ENCODE measurements at regions not wholly inside any gene's neighbourhood (a gene's known extent, or its start where the extent isn't known, plus 50 kb on each side); places are given as distances from the start of the nearest gene placed in this dataset.

GRCh38 chr7:142592664-142593063 is 156.6 kb upstream of the PRSS1 start (continued):
- no peak for TF ChIP-seq SRF (IDR thresholded peaks at IDR 0.05; ENCODE audit: low read depth)
- TF ChIP-seq TCF7L2 (IDR thresholded peaks at IDR 0.05; ENCODE audit: borderline replicate concordance, extremely low read depth, insufficient read depth, insufficient read length), result no peak
- no peak for TF ChIP-seq POLR2AphosphoS5 (IDR thresholded peaks at IDR 0.05; ENCODE audit: low read depth, low read length)
- TF ChIP-seq CTCF (IDR thresholded peaks at IDR 0.05 in 2 of 3, conservative IDR thresholded peaks at IDR 0.05 in 1 of 3; ENCODE audit: borderline replicate concordance in 1 of 3, insufficient read depth in 1 of 3, low read depth in 2 of 3, low read length in 2 of 3), result no peak

- H3K9ac ChIP-seq (ENCODE audit: low read length), result no peak overlapping the region
- no peaks in the 10 kb centered on the region for H3K79me2 ChIP-seq (ENCODE audit: insufficient read depth, low read length)
- no TSS peak for BruUV-seq (replicated peaks)
- no peaks in the 10 kb centered on the region for H3K36me3 ChIP-seq (ENCODE audit: control insufficient read depth in 1 of 2, insufficient read depth in 2 of 2, low read length in 2 of 2)
- ChIA-PET POLR2A (no interaction called here), CTCF (no interaction called here), RAD21 (ENCODE audit: low non-redundant PET in 1 of 2, low total read pairs in 2 of 2, uncharacterized antibody in 2 of 2, unreplicated experiment in 2 of 2) (no interaction called here)
- no peak for DNase-seq (ENCODE audit: low read depth, low spot score)
- no peaks in the 10 kb centered on the region for H4K20me1 ChIP-seq (ENCODE audit: insufficient read depth)
- H3K9me3 ChIP-seq (ENCODE audit: control insufficient read depth in 1 of 2, insufficient read depth in 1 of 2, low read depth in 1 of 2, low read length in 2 of 2), result no peaks in the 10 kb centered on the region
- no peak for ATAC-seq
- no peak overlapping the region for H3K4me2 ChIP-seq (ENCODE audit: low read length)
- no peak overlapping the region for H3K27ac ChIP-seq (ENCODE audit: low read depth, low read length)
- H3K9me2 ChIP-seq (ENCODE audit: insufficient read depth), result no peaks in the 10 kb centered on the region
- no peak overlapping the region for H3K4me3 ChIP-seq (replicated peaks in 1 of 2; ENCODE audit: low read depth in 1 of 2, low read length in 2 of 2)
- no peak overlapping the region for H2AFZ ChIP-seq (ENCODE audit: low read depth, low read length, poor library complexity, severe bottlenecking)
- peaks cover 0 to 7% of the 10 kb centered on the region in 2 experiments; a peak in 1 of 4 replicates for H3K4me1 ChIP-seq (ENCODE audit: control insufficient read depth in 1 of 2, insufficient read depth in 2 of 2, low read length in 2 of 2)
- H3K27me3 ChIP-seq (ENCODE audit: insufficient read depth, low read length), result no peaks in the 10 kb centered on the region
- intact Hi-C loops (cut with micrococcal nuclease), result no loop called here
- TF ChIP-seq TCF7L2 (IDR thresholded peaks at IDR 0.05; ENCODE audit: borderline replicate concordance, extremely low read depth, insufficient read depth, insufficient read length), result no peak
- no peak for TF ChIP-seq ZBTB33 (IDR thresholded peaks at IDR 0.05; ENCODE audit: extremely low read depth, insufficient replicate concordance, low read length)
- TF ChIP-seq CTCF (IDR thresholded peaks at IDR 0.05 in 2 of 3, conservative IDR thresholded peaks at IDR 0.05 in 1 of 3; ENCODE audit: borderline replicate concordance in 1 of 3, insufficient read depth in 1 of 3, low read depth in 2 of 3, low read length in 2 of 3), result no peak
- TF ChIP-seq SRF (IDR thresholded peaks at IDR 0.05; ENCODE audit: low read depth), result no peak
- TF ChIP-seq FOSL1 (IDR thresholded peaks at IDR 0.05; ENCODE audit: low read depth), result no peak
- no peak for TF ChIP-seq JUND (IDR thresholded peaks at IDR 0.05)
- TF ChIP-seq POLR2A (IDR thresholded peaks at IDR 0.05; ENCODE audit: borderline replicate concordance, extremely low read depth, insufficient read depth, insufficient read length), result no peak
- no peak for TF ChIP-seq ATF3 (IDR thresholded peaks at IDR 0.05)
- TF ChIP-seq REST (IDR thresholded peaks at IDR 0.05; ENCODE audit: low read depth), result no peak
- no peak for TF ChIP-seq EZH2 (IDR thresholded peaks at IDR 0.05)
- no peak for TF ChIP-seq YY1 (IDR thresholded peaks at IDR 0.05; ENCODE audit: extremely low read depth, insufficient replicate concordance, low read depth, low read length)
- TF ChIP-seq ELF1 (IDR thresholded peaks at IDR 0.05; ENCODE audit: borderline replicate concordance, low read depth), result no peak
Measured at GRCh38 chr7:142592231-142592630, 157.0 kb upstream of the PRSS1 start.

All from HCT116 (cell line).